K562 (cell line): ENCODE measurements at regions not wholly inside any gene's neighbourhood (a gene's known extent, or its start where the extent isn't known, plus 50 kb on each side); places are given as distances from the start of the nearest gene placed in this dataset.

Source experiments
- ATF1 ChIP-seq, 2 experiments: fragments of 450-650 bp in 1 of 2; IDR thresholded peaks; 2 replicates each; pipeline ENCODE4 v1.6.1; 2016; ENCODE audit warnings: missing compliant biosample characterization in 1 of 2, missing genetic modification characterization in 1 of 2
- CAMTA2 ChIP-seq: fragments of 250-450 bp; sonication (Bioruptor Pico); conservative IDR thresholded peaks from 2 replicates; pipeline ENCODE4 v1.5.1; 2022
- CBX2 ChIP-seq: fragments of 200-600 bp; sonication (generic); IDR thresholded peaks from one replicate; pipeline ENCODE4 v1.6.1; 2012; ENCODE audit warnings: mild to moderate bottlenecking, low read length, inconsistent platforms; ENCODE audit not compliant: insufficient read depth, poor library complexity, severe bottlenecking
- CEBPG ChIP-seq, 3 experiments: fragments of 200-800 bp in 1 of 3; sonication (Bioruptor generic) in 1 of 3; sonication (generic) in 1 of 3; formaldehyde crosslinking in 1 of 3; IDR thresholded peaks in 2 of 3; conservative IDR thresholded peaks in 1 of 3; 2 replicates each; pipeline versions ENCODE4 v1.6.1 to v1.8.0; 2016 to 2022; ENCODE audit warnings: missing compliant biosample characterization in 2 of 3, missing genetic modification characterization in 2 of 3, mild to moderate bottlenecking in 1 of 3, missing genetic modification reagents in 1 of 3
- CTBP1 ChIP-seq: fragments of 450-650 bp; IDR thresholded peaks from 2 replicates; pipeline ENCODE4 v1.6.1; 2016; ENCODE audit warnings: borderline replicate concordance
- E2F3 ChIP-seq: fragments of 250-450 bp; sonication (Bioruptor Pico); IDR thresholded peaks from 2 replicates; pipeline ENCODE4 v1.4.0; 2020; ENCODE audit warnings: mild to moderate bottlenecking
- EHMT2 ChIP-seq: fragments of 450-650 bp; IDR thresholded peaks from 2 replicates; pipeline ENCODE4 v1.6.1; 2018; ENCODE audit warnings: antibody characterized with exemption
- FOXA3 ChIP-seq, 2 experiments: fragments of 450-650 bp in 1 of 2; sonication (generic) in 1 of 2; formaldehyde crosslinking; IDR thresholded peaks in 1 of 2; conservative IDR thresholded peaks in 1 of 2; 2 replicates each; pipeline versions ENCODE4 v1.4.0 to v1.8.0; 2020 to 2022; ENCODE audit warnings: mild to moderate bottlenecking in 2 of 2, missing genetic modification reagents in 1 of 2
- GABPA ChIP-seq: fragments of 200-800 bp; sonication (Bioruptor generic); conservative IDR thresholded peaks from 2 replicates; pipeline ENCODE4 v1.6.1; 2016; ENCODE audit warnings: low read depth, missing genetic modification characterization, missing compliant biosample characterization
- KDM1A ChIP-seq, 2 experiments: fragments of 450-650 bp; IDR thresholded peaks; 2 replicates each; pipeline ENCODE4 v1.6.1; 2016; ENCODE audit warnings: mild to moderate bottlenecking in 2 of 2
- MXD1 ChIP-seq: fragments of 250-450 bp; sonication (Bioruptor Pico); IDR thresholded peaks from 2 replicates; pipeline ENCODE4 v1.8.0; 2021; ENCODE audit warnings: borderline replicate concordance, mild to moderate bottlenecking, moderate library complexity; ENCODE audit not compliant: poor library complexity, severe bottlenecking
- PRDM10 ChIP-seq: fragments of 450-650 bp; IDR thresholded peaks from 2 replicates; pipeline ENCODE4 v1.6.1; 2018; ENCODE audit not compliant: partially characterized antibody
- ZBTB12 ChIP-seq: fragments of 250-450 bp; sonication (Bioruptor Pico); IDR thresholded peaks from 2 replicates; pipeline ENCODE4 v1.4.0; 2020
- ZBTB34 ChIP-seq: fragments of 250-450 bp; sonication (Bioruptor Pico); IDR thresholded peaks from 2 replicates; pipeline ENCODE4 v1.8.0; 2021; ENCODE audit warnings: mild to moderate bottlenecking, moderate library complexity
- ZNF165 ChIP-seq: fragments of 250-450 bp; sonication (Bioruptor Pico); IDR thresholded peaks from 2 replicates; pipeline ENCODE4 v1.4.0; 2020; ENCODE audit warnings: borderline replicate concordance
- ZNF263 ChIP-seq: sonication (generic); formaldehyde crosslinking; IDR thresholded peaks from 2 replicates; pipeline ENCODE4 v1.8.0; 2022; ENCODE audit warnings: mild to moderate bottlenecking, missing genetic modification reagents, borderline replicate concordance
- ZNF282 ChIP-seq: sonication (generic); formaldehyde crosslinking; IDR thresholded peaks from 2 replicates; pipeline ENCODE4 v1.8.1; 2023; ENCODE audit warnings: missing genetic modification reagents
- ZNF583 ChIP-seq: fragments of 250-450 bp; sonication (Bioruptor Pico); IDR thresholded peaks from 2 replicates; pipeline ENCODE4 v1.4.0; 2020
- ZNF76 ChIP-seq: fragments of 250-450 bp; sonication (Bioruptor Pico); IDR thresholded peaks from 2 replicates; pipeline ENCODE4 v1.4.0; 2020; ENCODE audit warnings: mild to moderate bottlenecking, moderate library complexity, borderline replicate concordance
- ZNF766 ChIP-seq: fragments of 200-800 bp; sonication (Bioruptor generic); conservative IDR thresholded peaks from 2 replicates; pipeline ENCODE4 v1.6.1; 2016; ENCODE audit warnings: missing genetic modification characterization, missing compliant biosample characterization
- ZZZ3 ChIP-seq: fragments of 450-650 bp; IDR thresholded peaks from 2 replicates; pipeline ENCODE4 v1.6.1; 2016; ENCODE audit warnings: antibody characterized with exemption, mild to moderate bottlenecking, moderate library complexity

DNA sequence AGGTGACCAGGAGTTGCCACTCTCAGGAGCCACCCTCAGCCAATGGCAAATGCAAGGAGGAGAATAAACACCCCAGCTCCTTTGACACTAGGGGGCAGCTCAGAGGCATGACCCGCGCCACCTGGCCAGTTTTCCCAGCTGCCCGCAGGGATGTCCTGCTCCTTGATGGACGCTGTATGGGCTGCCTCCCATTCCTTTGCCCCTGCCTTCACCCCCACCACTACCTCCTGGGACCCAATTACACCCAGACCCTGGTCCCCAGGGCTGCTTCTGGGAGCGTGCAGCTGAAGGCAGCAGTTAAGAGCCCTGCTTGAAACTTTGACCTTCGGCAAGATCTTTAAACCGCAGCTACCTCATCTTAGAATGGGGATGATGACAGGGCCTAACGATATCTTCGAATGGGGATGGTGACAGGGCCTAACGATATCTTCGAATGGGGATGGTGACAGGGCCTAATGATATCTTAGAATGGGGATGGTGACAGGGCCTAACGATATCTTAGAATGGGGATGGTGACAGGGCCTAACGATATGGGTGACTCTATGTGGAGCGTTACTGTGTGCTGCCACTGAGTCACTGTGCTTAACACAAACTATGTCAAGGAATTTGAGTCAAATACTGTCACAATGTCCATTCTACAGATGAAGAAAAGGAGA is 163.0 kb upstream of the KAZN start (continued):
- TF ChIP-seq ZNF583 (CRISPR knock-in tag) = peak; percentile 90
- 0 out of 2 replicates have a peak, but pooled peaks have one; percentile 17 for TF ChIP-seq ZNF263 (CRISPR knock-in tag)
- TF ChIP-seq ZBTB12 (CRISPR knock-in tag) = peak; percentile 71
- peak; percentile 82; the same call in 1 of the 2 replicates for TF ChIP-seq ZNF766 (CRISPR knock-in tag)
- TF ChIP-seq FOXA3 (CRISPR knock-in tag; conservative IDR thresholded peaks at IDR 0.05 in 1 of 2, IDR thresholded peaks at IDR 0.05 in 1 of 2) = no peak
- peak; percentile 65; the same call in 1 of the 2 replicates for TF ChIP-seq CEBPG (CRISPR knock-in tag; IDR thresholded peaks at IDR 0.05)
- no peak for TF ChIP-seq CEBPG (tag; conservative IDR thresholded peaks at IDR 0.05 in 1 of 2, IDR thresholded peaks at IDR 0.05 in 1 of 2)
- TF ChIP-seq ZZZ3 = no peak
- peak; percentile 14; the same call in 1 of the 2 replicates for TF ChIP-seq E2F3 (CRISPR knock-in tag)
- 0 out of 2 replicates have a peak, but pooled peaks have one; percentile 11 for TF ChIP-seq ZBTB34 (CRISPR knock-in tag)
- no peak for TF ChIP-seq ZNF282 (CRISPR knock-in tag)
- no peak for TF ChIP-seq CAMTA2 (CRISPR knock-in tag)
- no peak for TF ChIP-seq EHMT2
- TF ChIP-seq ZNF76 = peak; percentile 42; the same call in 1 of the 2 replicates
- TF ChIP-seq MXD1 (CRISPR knock-in tag) = no peak
- TF ChIP-seq ATF1 (CRISPR knock-in tag; IDR thresholded peaks at IDR 0.05) = no peak
- TF ChIP-seq ATF1 (tag; IDR thresholded peaks at IDR 0.05) = 0 out of 2 replicates have a peak, but pooled peaks have one; percentile 40
- TF ChIP-seq ZNF165 = peak; percentile 47; the same call in 1 of the 2 replicates
- TF ChIP-seq PRDM10 = no peak
- TF ChIP-seq GABPA = no peak
- TF ChIP-seq KDM1A (IDR thresholded peaks at IDR 0.05) = peak; percentile 93
- no peak for TF ChIP-seq CBX2
- TF ChIP-seq CTBP1 = peak; percentile 95
